DND-41 (cell line): ENCODE measurements at regions not wholly inside any gene's neighbourhood (a gene's known extent, or its start where the extent isn't known, plus 50 kb on each side); places are given as distances from the start of the nearest gene placed in this dataset.

Source experiments
- ATAC-seq: fragments of 200-7000 bp; cut with Tn5 transposase; 3 replicates; pipeline ENCODE4 v1.9.1; 2021; ENCODE audit warnings: low read depth; ENCODE audit not compliant: insufficient read depth
- DNase-seq: peaks from one replicate; pipeline ENCODE4 v3.0.0-alpha.2; 2020
- H2AFZ ChIP-seq: 2 replicates; pipeline ENCODE4 v1.6.0; 2012; ENCODE audit warnings: low read depth, low read length
- H3K27ac ChIP-seq: 2 replicates; pipeline ENCODE4 v1.5.1; 2012; ENCODE audit warnings: low read length, inconsistent platforms
- H3K27me3 ChIP-seq: fragments of 200-600 bp; sonication (generic); 2 replicates; pipeline ENCODE4 v1.6.0; 2012; ENCODE audit warnings: low read length, mild to moderate bottlenecking, inconsistent platforms; ENCODE audit not compliant: insufficient read depth, poor library complexity
- H3K36me3 ChIP-seq: 2 replicates; pipeline ENCODE4 v1.5.1; 2012; ENCODE audit warnings: low read length, inconsistent platforms; ENCODE audit not compliant: insufficient read depth
- H3K4me1 ChIP-seq: 2 replicates; pipeline ENCODE4 v1.5.1; 2012; ENCODE audit warnings: mild to moderate bottlenecking, low read length; ENCODE audit not compliant: insufficient read depth
- H3K4me2 ChIP-seq: 2 replicates; pipeline ENCODE4 v1.6.0; 2012; ENCODE audit warnings: mild to moderate bottlenecking, moderate library complexity, low read length, inconsistent platforms; ENCODE audit not compliant: insufficient read depth
- H3K4me3 ChIP-seq, 2 experiments: fragments of 200-600 bp in 1 of 2; shearing (Covaris generic) in 1 of 2; 2 replicates each; pipeline ENCODE4 v1.5.1; 2012 to 2016; ENCODE audit warnings: inconsistent platforms in 2 of 2, low read length in 2 of 2, mild to moderate bottlenecking in 2 of 2, low read depth in 1 of 2, moderate library complexity in 1 of 2
- H3K79me2 ChIP-seq: 2 replicates; pipeline ENCODE4 v1.6.0; 2012; ENCODE audit warnings: low read length, inconsistent platforms; ENCODE audit not compliant: insufficient read depth
- H3K9ac ChIP-seq: 2 replicates; pipeline ENCODE4 v1.6.0; 2012; ENCODE audit warnings: low read depth, mild to moderate bottlenecking, inconsistent platforms, low read length, moderate library complexity
- H3K9me3 ChIP-seq: 2 replicates; pipeline ENCODE4 v1.5.1; 2012; ENCODE audit warnings: low read length, moderate library complexity, mild to moderate bottlenecking, inconsistent platforms; ENCODE audit not compliant: insufficient read depth, severe bottlenecking
- H4K20me1 ChIP-seq: 2 replicates; pipeline ENCODE4 v1.6.0; 2012; ENCODE audit warnings: low read length; ENCODE audit not compliant: insufficient read depth
- CTCF ChIP-seq: IDR thresholded peaks from 2 replicates; pipeline ENCODE4 v1.5.1; 2012; ENCODE audit warnings: borderline replicate concordance, low read length, moderate library complexity, mild to moderate bottlenecking; ENCODE audit not compliant: poor library complexity, severe bottlenecking; ENCODE audit errors: extremely low read depth
- EZH2 ChIP-seq: IDR thresholded peaks from 3 replicates; pipeline ENCODE4 v1.6.1; 2012; ENCODE audit warnings: borderline replicate concordance, low read depth, mild to moderate bottlenecking, moderate library complexity, low read length, inconsistent platforms; ENCODE audit not compliant: severe bottlenecking

- H3K9ac ChIP-seq = no peak overlapping the region
- no peaks in the 10 kb centered on the region for H3K79me2 ChIP-seq
- no peaks in the 10 kb centered on the region for H3K9me3 ChIP-seq
- no peak overlapping the region for H3K27ac ChIP-seq
- ATAC-seq (no peak), DNase-seq (no peak)
- H3K4me1 ChIP-seq = no peaks in the 10 kb centered on the region
- H3K4me3 ChIP-seq = no peak overlapping the region
- no peaks in the 10 kb centered on the region for H3K36me3 ChIP-seq
- TF ChIP-seq CTCF = no peak
- TF ChIP-seq EZH2 = no peak
- H2AFZ ChIP-seq = no peak overlapping the region
- no peaks in the 10 kb centered on the region for H3K27me3 ChIP-seq
- H4K20me1 ChIP-seq = no peaks in the 10 kb centered on the region
- no peak overlapping the region for H3K4me2 ChIP-seq
These were observed 112.8 kb upstream of the PTCH1 start for GRCh38 chr9:95629585-95629984.

GRCh38 chr9:95627802-95628201, 111.0 kb upstream of the PTCH1 start:
- no peaks in the 10 kb centered on the region for H3K36me3 ChIP-seq
- DNase-seq (no peak), ATAC-seq (no peak)
- no peak overlapping the region for H3K9ac ChIP-seq
- no peaks in the 10 kb centered on the region for H4K20me1 ChIP-seq
- H3K27ac ChIP-seq = no peak overlapping the region
- no peak overlapping the region for H3K4me3 ChIP-seq
- H3K4me2 ChIP-seq = no peak overlapping the region
- no peaks in the 10 kb centered on the region for H3K9me3 ChIP-seq
- TF ChIP-seq EZH2 (no peak), CTCF (no peak)
- H3K79me2 ChIP-seq = no peaks in the 10 kb centered on the region
- no peak overlapping the region for H2AFZ ChIP-seq
- no peaks in the 10 kb centered on the region for H3K27me3 ChIP-seq
- H3K4me1 ChIP-seq = no peaks in the 10 kb centered on the region

- no peaks in the 10 kb centered on the region for H3K9me3 ChIP-seq
- no peak overlapping the region for H3K4me2 ChIP-seq
- no peaks in the 10 kb centered on the region for H3K36me3 ChIP-seq
- no peak for ATAC-seq
- H2AFZ ChIP-seq = no peak overlapping the region
- H3K27ac ChIP-seq = no peak overlapping the region
- H4K20me1 ChIP-seq = no peaks in the 10 kb centered on the region
- no peak for DNase-seq
- no peak overlapping the region for H3K9ac ChIP-seq
- no peaks in the 10 kb centered on the region for H3K79me2 ChIP-seq
- TF ChIP-seq EZH2 (no peak), CTCF (no peak)
- H3K4me1 ChIP-seq = no peaks in the 10 kb centered on the region
- H3K27me3 ChIP-seq = no peaks in the 10 kb centered on the region
- no peak overlapping the region for H3K4me3 ChIP-seq
These were observed 110.3 kb upstream of the PTCH1 start for GRCh38 chr9:95626885-95627558.

- H3K4me3 ChIP-seq = no peak overlapping the region
- no peaks in the 10 kb centered on the region for H3K27me3 ChIP-seq
- H3K36me3 ChIP-seq = no peaks in the 10 kb centered on the region
- no peak overlapping the region for H3K27ac ChIP-seq
- H3K4me1 ChIP-seq = no peaks in the 10 kb centered on the region
- H3K79me2 ChIP-seq = no peaks in the 10 kb centered on the region
- H3K9ac ChIP-seq = no peak overlapping the region
- H4K20me1 ChIP-seq = no peaks in the 10 kb centered on the region
- ATAC-seq (no peak), DNase-seq (no peak)
- TF ChIP-seq CTCF (no peak), EZH2 (no peak)
- no peak overlapping the region for H2AFZ ChIP-seq
- no peaks in the 10 kb centered on the region for H3K9me3 ChIP-seq
- no peak overlapping the region for H3K4me2 ChIP-seq
These were observed 109.6 kb upstream of the PTCH1 start for GRCh38 chr9:95626341-95626740.
